NCI-H1930 (cell line): ENCODE measurements at regions not wholly inside any gene's neighbourhood (a gene's known extent, or its start where the extent isn't known, plus 50 kb on each side); places are given as distances from the start of the nearest gene placed in this dataset.
"Not testable (repeated sequence)": the region's sequence is repeated elsewhere in the genome, so short reads cannot be mapped to it uniquely, and the experiment has no call there.

Source experiments
- DNase-seq, 2 experiments: peaks; one replicate each; lab custom pipeline; 2025; lab: John Stamatoyannopoulos, UW

GRCh38 chr6:66623050-66623449 lies 916.0 kb upstream of the EYS start:
- no peak for DNase-seq

- DNase-seq, result no peak
These were observed 898.9 kb upstream of the EYS start for GRCh38 chr6:66605971-66606370.

- no peak for DNase-seq
These were observed 898.0 kb upstream of the EYS start for GRCh38 chr6:66605011-66605410.

GRCh38 chr6:66599541-66599940 lies 892.5 kb upstream of the EYS start:
- no peak for DNase-seq

GRCh38 chr6:66578362-66578761 lies 871.3 kb upstream of the EYS start:
- no peak for DNase-seq

GRCh38 chr6:66568271-66568670 lies 861.2 kb upstream of the EYS start:
- no peak for DNase-seq

GRCh38 chr6:66561479-66561878 lies 854.5 kb upstream of the EYS start:
- DNase-seq, result no peak

- DNase-seq, result no peak
These were observed 851.2 kb upstream of the EYS start for GRCh38 chr6:66558189-66558588.

GRCh38 chr6:66556936-66557335 lies 849.9 kb upstream of the EYS start:
- DNase-seq, result no peak

- DNase-seq, result no peak
These were observed 848.1 kb upstream of the EYS start for GRCh38 chr6:66555082-66555481.

GRCh38 chr6:66553441-66553840 lies 846.4 kb upstream of the EYS start:
- DNase-seq, result no peak

- no peak for DNase-seq
These were observed 831.6 kb upstream of the EYS start for GRCh38 chr6:66538551-66539135.

- DNase-seq, result no peak
These were observed 826.9 kb upstream of the EYS start for GRCh38 chr6:66533921-66534404.

- no peak for DNase-seq
These were observed 819.0 kb upstream of the EYS start for GRCh38 chr6:66526061-66526460.

- no peak for DNase-seq
These were observed 815.8 kb upstream of the EYS start for GRCh38 chr6:66522864-66523263.

- no peak for DNase-seq
These were observed 809.4 kb upstream of the EYS start for GRCh38 chr6:66516377-66516776.

- no peak for DNase-seq
These were observed 801.4 kb upstream of the EYS start for GRCh38 chr6:66508433-66508832.

GRCh38 chr6:66499851-66500250 lies 792.8 kb upstream of the EYS start:
- DNase-seq, result no peak

- DNase-seq, result no peak
These were observed 789.6 kb upstream of the EYS start for GRCh38 chr6:66496659-66497058.

- not testable (repeated sequence) for DNase-seq
These were observed 787.6 kb upstream of the EYS start for GRCh38 chr6:66494643-66495042.

- DNase-seq, result no peak
These were observed 782.4 kb upstream of the EYS start for GRCh38 chr6:66489269-66489987.

- no peak for DNase-seq
These were observed 774.2 kb upstream of the EYS start for GRCh38 chr6:66481216-66481615.

GRCh38 chr6:66478705-66479104 lies 771.7 kb upstream of the EYS start:
- no peak for DNase-seq

- DNase-seq, result no peak
These were observed 728.3 kb upstream of the EYS start for GRCh38 chr6:66435321-66435720.
